GM20000 (cell line): ENCODE measurements at regions not wholly inside any gene's neighbourhood (a gene's known extent, or its start where the extent isn't known, plus 50 kb on each side); places are given as distances from the start of the nearest gene placed in this dataset.

ENCODE experiments used
- DNase-seq: peaks from one replicate; pipeline ENCODE4 v3.0.0; 2012; ENCODE audit warnings: low spot score
- TF ChIP-seq, protein P1 (sequence below): IDR thresholded peaks from 2 replicates; pipeline ENCODE4 v1.5.1; 2012; ENCODE audit warnings: mild to moderate bottlenecking, control low read depth; ENCODE audit errors: extremely low read depth, missing control alignments

DNA sequence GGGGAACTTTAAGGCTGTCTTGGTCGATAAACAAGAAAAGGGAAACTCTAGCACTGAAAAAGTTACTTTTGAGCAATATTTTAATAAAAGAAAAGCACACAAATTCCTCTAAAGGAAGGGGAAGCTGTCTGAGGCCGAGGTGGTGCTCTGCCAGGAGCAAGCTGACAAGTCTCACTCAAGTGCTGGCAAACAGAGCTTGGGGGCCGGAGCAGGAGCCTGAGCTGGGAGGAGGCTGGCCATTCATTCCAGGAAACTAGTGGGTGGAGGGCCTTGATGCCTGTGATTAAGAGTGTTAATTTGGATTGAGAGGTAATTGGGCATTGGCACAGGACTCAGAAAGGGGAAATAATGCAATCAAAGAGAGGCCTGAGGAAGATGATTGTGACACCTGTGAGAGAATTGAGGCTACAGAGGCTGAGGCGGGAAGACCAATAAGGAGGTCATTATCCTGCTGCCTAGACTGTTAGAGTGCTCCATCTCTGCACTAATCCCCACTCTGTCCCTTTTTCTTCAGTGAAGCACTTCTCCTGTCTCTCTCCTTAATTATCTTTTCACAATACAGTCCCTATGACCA, 154.9 kb upstream of the COL1A2 start:
- no peak for DNase-seq
- TF ChIP-seq, protein P1, sequence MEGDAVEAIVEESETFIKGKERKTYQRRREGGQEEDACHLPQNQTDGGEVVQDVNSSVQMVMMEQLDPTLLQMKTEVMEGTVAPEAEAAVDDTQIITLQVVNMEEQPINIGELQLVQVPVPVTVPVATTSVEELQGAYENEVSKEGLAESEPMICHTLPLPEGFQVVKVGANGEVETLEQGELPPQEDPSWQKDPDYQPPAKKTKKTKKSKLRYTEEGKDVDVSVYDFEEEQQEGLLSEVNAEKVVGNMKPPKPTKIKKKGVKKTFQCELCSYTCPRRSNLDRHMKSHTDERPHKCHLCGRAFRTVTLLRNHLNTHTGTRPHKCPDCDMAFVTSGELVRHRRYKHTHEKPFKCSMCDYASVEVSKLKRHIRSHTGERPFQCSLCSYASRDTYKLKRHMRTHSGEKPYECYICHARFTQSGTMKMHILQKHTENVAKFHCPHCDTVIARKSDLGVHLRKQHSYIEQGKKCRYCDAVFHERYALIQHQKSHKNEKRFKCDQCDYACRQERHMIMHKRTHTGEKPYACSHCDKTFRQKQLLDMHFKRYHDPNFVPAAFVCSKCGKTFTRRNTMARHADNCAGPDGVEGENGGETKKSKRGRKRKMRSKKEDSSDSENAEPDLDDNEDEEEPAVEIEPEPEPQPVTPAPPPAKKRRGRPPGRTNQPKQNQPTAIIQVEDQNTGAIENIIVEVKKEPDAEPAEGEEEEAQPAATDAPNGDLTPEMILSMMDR = no peak

- no peak for DNase-seq
- TF ChIP-seq, protein P1 = no peak
Measured at GRCh38 chr7:94240902-94241301, 153.8 kb upstream of the COL1A2 start.

- TF ChIP-seq, protein P1 = no peak
- no peak for DNase-seq
Measured at GRCh38 chr7:94241402-94241925, 153.2 kb upstream of the COL1A2 start.

GRCh38 chr7:94243066-94243711, 151.5 kb upstream of the COL1A2 start:
- no peak for DNase-seq
- TF ChIP-seq, protein P1 = no peak

- TF ChIP-seq, protein P1 = no peak
- no peak for DNase-seq
Measured at GRCh38 chr7:94244760-94245159, 149.9 kb upstream of the COL1A2 start.

DNA sequence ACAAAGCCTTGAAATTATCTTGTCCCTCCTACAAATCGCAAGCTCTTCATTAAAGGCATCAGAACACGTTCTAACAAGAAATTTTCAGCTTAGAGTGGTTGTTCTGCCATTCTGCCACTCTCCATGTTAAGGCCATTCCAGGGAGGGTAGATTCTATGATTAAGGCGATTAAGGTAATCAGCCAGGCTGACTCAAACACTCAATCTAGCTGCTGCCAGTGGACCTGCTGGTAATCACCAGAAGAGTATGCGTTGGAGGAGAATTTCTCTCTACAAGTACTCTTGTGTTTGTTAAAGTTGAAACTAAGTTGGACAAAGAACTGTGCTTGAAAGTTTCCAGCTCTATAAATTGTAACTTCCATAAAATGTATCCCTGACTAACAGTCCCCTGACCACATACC, 149.2 kb upstream of the COL1A2 start:
- DNase-seq = no peak
- TF ChIP-seq, protein P1 = no peak

DNA sequence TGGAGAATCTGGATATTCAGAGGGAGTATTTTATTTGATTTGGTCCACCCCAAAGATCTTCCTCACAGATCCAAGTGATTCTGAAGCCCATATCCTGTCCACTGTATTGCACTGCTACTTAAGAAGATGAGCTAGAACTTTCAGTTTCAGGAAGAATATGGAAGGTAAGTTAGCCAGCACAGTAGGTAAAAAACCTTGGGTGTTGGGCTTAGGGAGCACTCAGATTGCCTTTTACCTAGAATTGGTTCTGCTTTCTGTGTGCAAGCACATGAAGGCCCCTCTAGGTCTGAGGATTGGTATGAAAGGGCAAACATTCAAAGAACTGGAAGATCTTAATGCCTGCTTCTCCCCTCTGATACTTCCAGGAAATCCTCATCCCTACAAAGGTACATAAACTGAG, 146.7 kb upstream of the COL1A2 start:
- no peak for DNase-seq
- TF ChIP-seq, protein P1 = no peak
